Tibial nerve (tissue), 4 donors: ENCODE measurements at regions not wholly inside any gene's neighbourhood (a gene's known extent, or its start where the extent isn't known, plus 50 kb on each side); places are given as distances from the start of the nearest gene placed in this dataset.
A peak's percentile ranks its signal among the peaks of the same experiment; 100 is the strongest.

ENCODE experiments used
- CTCF ChIP-seq, 5 experiments: fragments of 200-600 bp in 3 of 5; fragments of 450-650 bp in 2 of 5; sonication (generic) in 3 of 5; IDR thresholded peaks; one replicate each; pipeline ENCODE4 v1.5.1; 2016 to 2019; ENCODE audit warnings: antibody characterized with exemption in 5 of 5, mild to moderate bottlenecking in 3 of 5, moderate library complexity in 2 of 5
- EP300 ChIP-seq, 2 donors: sonication (generic); formaldehyde crosslinking; IDR thresholded peaks; one replicate each; pipeline ENCODE4 v1.6.1; 2017; ENCODE audit warnings: antibody characterized with exemption in 2 of 2, mild to moderate bottlenecking in 1 of 2
- POLR2A ChIP-seq, 2 donors: fragments of 450-650 bp; IDR thresholded peaks; one replicate each; pipeline ENCODE4 v1.6.1; 2017; ENCODE audit warnings: antibody characterized with exemption in 2 of 2, mild to moderate bottlenecking in 2 of 2, moderate library complexity in 2 of 2

GRCh38 chr9:31799953-31800609 lies 584.4 kb upstream of the ACO1 start:
- TF ChIP-seq CTCF (IDR thresholded peaks at IDR 0.05) (peak in 2 of 5 experiments; percentile 13 to 16), POLR2A (IDR thresholded peaks at IDR 0.05) (no peak), EP300 (IDR thresholded peaks at IDR 0.05) (no peak)
